Lung (tissue), 11 donors: ENCODE measurements at regions not wholly inside any gene's neighbourhood (a gene's known extent, or its start where the extent isn't known, plus 50 kb on each side); places are given as distances from the start of the nearest gene placed in this dataset.

Source experiments
- ATAC-seq: fragments of 200-7000 bp; cut with Tn5 transposase; one replicate; pipeline ENCODE4 v1.9.1; 2020; ENCODE audit warnings: moderate number of reproducible peaks; ENCODE audit not compliant: insufficient read depth, low FRiP score
- DNase-seq, 3 donors: peaks; one replicate each; pipeline ENCODE4 v3.0.0-alpha.2; 2013 to 2017
- H3K27ac ChIP-seq, 2 donors: one replicate each; pipeline ENCODE4 v1.5.1; 2013; ENCODE audit warnings: mild to moderate bottlenecking in 2 of 2, moderate library complexity in 2 of 2, control low read depth in 1 of 2, inconsistent platforms in 1 of 2, low read depth in 1 of 2, low read length in 1 of 2
- H3K27me3 ChIP-seq, 3 donors: one replicate each; pipeline ENCODE4 v1.5.1; 2013; ENCODE audit warnings: low read length in 2 of 3; ENCODE audit not compliant: control insufficient read depth in 3 of 3, insufficient read depth in 3 of 3
- H3K36me3 ChIP-seq, 4 donors: one replicate each; pipeline ENCODE4 v1.5.1; 2013; ENCODE audit warnings: low read length in 4 of 4, mild to moderate bottlenecking in 1 of 4, moderate library complexity in 1 of 4; ENCODE audit not compliant: control insufficient read depth in 4 of 4, insufficient read depth in 4 of 4
- H3K4me1 ChIP-seq, 5 donors: one replicate each; pipeline ENCODE4 v1.5.1; 2013; ENCODE audit warnings: low read length in 5 of 5, mild to moderate bottlenecking in 2 of 5, moderate library complexity in 1 of 5; ENCODE audit not compliant: control insufficient read depth in 5 of 5, insufficient read depth in 5 of 5
- H3K4me3 ChIP-seq: one replicate; pipeline ENCODE4 v1.5.1; 2013; ENCODE audit warnings: mild to moderate bottlenecking, control low read depth, moderate library complexity
- H3K9ac ChIP-seq, 2 donors: one replicate each; pipeline ENCODE4 v1.5.1; 2013; ENCODE audit warnings: low read length in 2 of 2, control low read depth in 1 of 2; ENCODE audit not compliant: insufficient read depth in 1 of 2
- H3K9me3 ChIP-seq, 4 donors: one replicate each; pipeline ENCODE4 v1.5.1; 2013; ENCODE audit warnings: low read length in 3 of 4, mild to moderate bottlenecking in 1 of 4, moderate library complexity in 1 of 4; ENCODE audit not compliant: control insufficient read depth in 4 of 4, insufficient read depth in 3 of 4
- CTCF ChIP-seq: IDR thresholded peaks from 2 replicates; pipeline ENCODE4 v1.5.1; 2012; ENCODE audit warnings: mild to moderate bottlenecking; ENCODE audit errors: control extremely low read depth, extremely low read depth
- WGBS, 2 donors: extraction: QIAGEN DNeasy Blood & Tissue Kit; methylation state at CpG; one replicate each; pipeline ENCODE4 v1.1.7; 2013; 5-methylcytosine and 5-hydroxymethylcytosine counted together
- donor health status: control.
- donor health status: control.
- donor health status: Bipolar disorder and iron deficiency.
- donor health status: healthy.
- donor health status: DM: yes; HTN: yes; CAD: no.

- no peaks in the 10 kb centered on the region for H3K4me1 ChIP-seq
- H3K27ac ChIP-seq = no peak overlapping the region
- no peaks in the 10 kb centered on the region for H3K27me3 ChIP-seq
- no peak for DNase-seq
- no peaks in the 10 kb centered on the region for H3K36me3 ChIP-seq
- H3K9me3 ChIP-seq = no peaks in the 10 kb centered on the region
- TF ChIP-seq CTCF = no peak
- WGBS, 2 donors = 78 to 80% methylated on average over 7 of the region's 7 CpGs
- no peak overlapping the region for H3K9ac ChIP-seq
- no peak overlapping the region for H3K4me3 ChIP-seq
- ATAC-seq = no peak
These were observed 850.9 kb upstream of the MDGA2 start for GRCh38 chr14:48526307-48526706.

- H3K4me3 ChIP-seq = no peak overlapping the region
- no peaks in the 10 kb centered on the region for H3K4me1 ChIP-seq
- WGBS, 2 donors = 75 to 83% methylated on average over 4 of the region's 4 CpGs
- ATAC-seq (no peak), DNase-seq (no peak)
- no peaks in the 10 kb centered on the region for H3K9me3 ChIP-seq
- H3K36me3 ChIP-seq = no peaks in the 10 kb centered on the region
- H3K9ac ChIP-seq = no peak overlapping the region
- no peaks in the 10 kb centered on the region for H3K27me3 ChIP-seq
- no peak for TF ChIP-seq CTCF
- H3K27ac ChIP-seq = no peak overlapping the region
These were observed 829.5 kb upstream of the MDGA2 start for GRCh38 chr14:48504921-48505320.

GRCh38 chr14:48490756-48491155 lies 815.4 kb upstream of the MDGA2 start:
- Histone ChIP-seq H3K9me3 (peaks cover 0 to 4% (median under 1%) of the 10 kb centered on the region in 4 donors), H3K27me3 (no peaks in the 10 kb centered on the region), H3K9ac (no peak overlapping the region), H3K27ac (no peak overlapping the region), H3K4me3 (no peak overlapping the region), H3K4me1 (no peaks in the 10 kb centered on the region), H3K36me3 (no peaks in the 10 kb centered on the region)
- no peak for TF ChIP-seq CTCF
- ATAC-seq (no peak), DNase-seq (no peak)
- WGBS, 2 donors = 84 to 90% methylated on average over 4 of the region's 4 CpGs

- 89 to 93% methylated on average over 1 of the region's 1 CpG for WGBS, 2 donors
- H3K27ac ChIP-seq = no peak overlapping the region
- no peaks in the 10 kb centered on the region for H3K4me1 ChIP-seq
- H3K36me3 ChIP-seq = no peaks in the 10 kb centered on the region
- H3K27me3 ChIP-seq = no peaks in the 10 kb centered on the region
- no peak for DNase-seq
- no peaks in the 10 kb centered on the region for H3K9me3 ChIP-seq
- no peak for ATAC-seq
- H3K9ac ChIP-seq = no peak overlapping the region
- H3K4me3 ChIP-seq = no peak overlapping the region
- no peak for TF ChIP-seq CTCF
These were observed 798.5 kb upstream of the MDGA2 start for GRCh38 chr14:48473944-48474343.
